NCI-H748 treated with DMSO at 0.1 percent for 48 hours (cell line): ENCODE measurements at regions not wholly inside any gene's neighbourhood (a gene's known extent, or its start where the extent isn't known, plus 50 kb on each side); places are given as distances from the start of the nearest gene placed in this dataset.

ENCODE experiments used
- DNase-seq: peaks from one replicate; lab custom pipeline; 2025; lab: John Stamatoyannopoulos, UW

- DNase-seq = no peak
Measured at GRCh38 chr5:106882035-106882434, 788.7 kb downstream of the EFNA5 start.

DNA sequence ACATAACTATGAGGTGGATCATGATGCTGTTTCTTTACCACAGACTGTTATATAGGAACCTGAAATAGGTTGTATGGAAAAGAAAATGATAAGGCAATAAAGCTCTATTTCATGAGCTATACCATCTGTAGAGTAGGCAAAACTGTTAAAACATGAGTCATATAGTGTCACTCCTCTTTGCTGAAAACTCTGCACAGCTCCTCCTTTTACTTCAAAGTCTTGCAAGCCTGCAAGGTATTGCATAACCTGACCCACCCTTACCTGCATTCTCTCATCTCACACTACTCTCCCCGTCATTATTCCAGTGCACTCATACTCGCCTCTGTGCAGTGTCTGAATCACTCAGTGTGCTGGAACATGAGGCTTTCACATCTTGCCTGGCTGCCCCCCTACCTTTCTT is 790.1 kb downstream of the EFNA5 start:
- no peak for DNase-seq

- no peak for DNase-seq
Measured at GRCh38 chr5:106877881-106878280, 792.9 kb downstream of the EFNA5 start.

DNA sequence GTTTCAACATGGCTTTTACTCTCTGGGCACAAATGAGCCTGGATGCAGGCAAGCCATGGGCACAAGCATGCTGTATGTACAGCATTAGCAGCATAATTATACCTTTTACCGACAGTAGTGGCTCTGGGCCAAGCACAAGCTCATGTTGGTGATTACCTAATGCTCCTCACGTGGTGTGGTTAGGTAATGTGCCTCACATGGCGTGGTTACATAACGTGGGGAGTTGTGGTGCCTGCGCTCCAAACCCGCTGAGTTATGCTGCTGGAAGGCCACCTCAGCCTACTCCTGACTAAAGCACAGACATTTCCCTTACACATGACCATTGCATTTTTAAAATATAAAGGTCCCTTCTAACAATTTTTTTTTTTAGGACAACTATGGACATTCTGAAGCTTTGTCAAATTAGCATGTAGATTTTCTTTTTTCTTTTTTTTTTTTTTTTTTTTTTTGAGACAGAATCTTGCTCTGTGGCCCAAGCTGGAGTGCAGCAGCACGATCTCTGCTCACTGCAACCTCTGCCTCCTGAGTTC is 794.0 kb downstream of the EFNA5 start:
- DNase-seq = no peak

- DNase-seq = no peak
Measured at GRCh38 chr5:106876298-106876622, 794.5 kb downstream of the EFNA5 start.

GRCh38 chr5:106875591-106876297 is 795.0 kb downstream of the EFNA5 start:
- no peak for DNase-seq

GRCh38 chr5:106874974-106875373 is 795.8 kb downstream of the EFNA5 start:
- DNase-seq = no peak

GRCh38 chr5:106874531-106874930 is 796.2 kb downstream of the EFNA5 start:
- no peak for DNase-seq

DNA sequence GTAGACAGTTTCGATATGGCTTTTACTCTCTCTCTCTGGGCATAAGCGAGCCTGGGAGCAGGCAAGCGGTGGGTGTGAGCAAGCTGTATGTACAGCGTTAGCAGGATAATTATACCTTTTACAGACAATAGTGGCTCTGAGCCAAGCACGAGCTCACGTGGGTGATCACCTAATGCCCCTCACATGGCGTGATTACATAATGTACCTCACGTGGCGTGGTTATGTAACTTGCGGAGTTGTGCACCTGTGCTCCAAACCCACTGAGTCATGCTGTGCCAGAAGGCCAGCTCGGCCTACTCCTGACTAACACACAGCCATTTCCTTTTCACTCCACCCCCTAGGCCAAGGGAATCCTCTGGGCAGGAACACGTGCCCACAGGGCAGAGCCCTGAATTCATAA is 797.2 kb downstream of the EFNA5 start:
- DNase-seq = peak; percentile 93

GRCh38 chr5:106865279-106865678 is 805.5 kb downstream of the EFNA5 start:
- no peak for DNase-seq

- peak; percentile 39 for DNase-seq
Measured at GRCh38 chr5:106862450-106863193, 808.1 kb downstream of the EFNA5 start.

DNA sequence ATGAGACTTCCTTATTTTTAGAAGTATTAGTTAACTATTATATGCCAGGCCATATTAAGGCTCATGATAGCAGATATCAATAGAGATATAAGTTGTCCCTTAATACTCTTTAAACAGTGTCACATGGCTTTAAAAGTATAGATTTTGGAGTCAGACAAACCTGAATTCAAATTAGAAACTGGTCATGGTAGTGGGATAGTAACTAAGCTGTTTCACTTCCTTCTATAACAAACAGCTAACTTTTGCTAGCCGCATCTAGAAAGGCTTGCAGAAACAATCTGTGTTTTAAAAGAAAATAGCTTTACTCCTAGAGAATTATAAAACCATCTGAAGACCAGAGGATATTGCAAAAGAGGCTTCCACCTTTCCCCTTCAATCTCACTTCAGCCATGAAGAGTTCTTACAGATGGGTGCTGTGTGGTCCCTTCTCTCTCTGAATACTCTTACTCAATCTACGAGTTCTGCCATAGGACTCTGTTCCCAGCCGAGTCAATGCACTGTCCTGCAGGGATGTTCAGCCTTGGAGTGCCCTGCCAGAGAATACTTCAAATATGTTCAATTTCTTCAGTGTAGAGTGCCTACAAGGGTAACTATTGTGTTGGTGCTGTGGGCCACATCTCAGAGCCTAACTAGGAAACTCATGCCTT is 810.2 kb downstream of the EFNA5 start:
- DNase-seq = no peak

- no peak for DNase-seq
Measured at GRCh38 chr5:106858616-106859015, 812.1 kb downstream of the EFNA5 start.

DNA sequence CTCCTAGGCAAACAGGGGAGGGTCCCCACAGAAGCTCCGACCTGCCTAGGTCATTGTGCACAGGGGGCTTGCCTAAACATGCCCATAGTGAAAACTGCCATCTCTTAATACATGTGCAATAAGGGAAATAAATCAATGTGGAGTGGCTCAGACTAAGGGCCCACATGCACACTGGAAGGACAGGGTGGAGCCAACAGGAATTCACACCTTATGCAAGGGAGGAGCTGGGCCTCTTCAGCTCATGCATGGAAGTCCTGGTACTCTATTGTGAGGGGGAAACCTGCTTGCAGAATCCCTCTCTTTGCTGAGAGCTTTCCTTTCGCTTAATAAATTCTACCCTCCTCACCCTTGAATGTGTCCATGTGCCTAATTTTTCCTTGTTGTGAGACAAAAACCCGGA is 815.8 kb downstream of the EFNA5 start:
- DNase-seq = no peak

DNA sequence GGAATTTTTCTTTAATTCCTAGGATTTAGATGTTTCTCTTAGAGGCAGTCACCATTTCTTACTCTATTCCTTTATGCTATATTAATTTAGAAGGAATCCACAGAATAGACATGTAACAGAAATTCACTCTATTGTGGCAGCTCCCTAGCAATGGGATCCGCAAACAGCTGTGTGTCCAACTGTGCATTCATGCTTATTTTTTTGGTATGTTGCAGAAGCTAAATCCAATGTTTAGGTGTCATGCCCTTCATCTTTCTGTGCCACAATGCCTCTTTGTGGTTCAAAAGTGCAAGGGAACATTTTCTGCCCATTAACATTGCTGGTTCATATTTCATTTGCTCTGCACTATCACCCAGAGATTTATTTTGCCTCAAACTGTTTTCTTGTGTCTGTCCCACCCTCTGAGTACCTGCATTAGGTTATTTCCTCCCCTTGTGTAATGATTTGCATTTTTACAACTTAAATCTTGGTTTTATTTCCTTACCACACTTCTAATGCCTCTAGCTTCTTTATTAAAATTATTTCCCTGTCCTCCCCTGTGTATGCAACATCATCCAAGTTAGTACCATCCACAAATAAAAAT is 816.5 kb downstream of the EFNA5 start:
- DNase-seq = no peak

- DNase-seq = no peak
Measured at GRCh38 chr5:106853266-106853665, 817.5 kb downstream of the EFNA5 start.

DNA sequence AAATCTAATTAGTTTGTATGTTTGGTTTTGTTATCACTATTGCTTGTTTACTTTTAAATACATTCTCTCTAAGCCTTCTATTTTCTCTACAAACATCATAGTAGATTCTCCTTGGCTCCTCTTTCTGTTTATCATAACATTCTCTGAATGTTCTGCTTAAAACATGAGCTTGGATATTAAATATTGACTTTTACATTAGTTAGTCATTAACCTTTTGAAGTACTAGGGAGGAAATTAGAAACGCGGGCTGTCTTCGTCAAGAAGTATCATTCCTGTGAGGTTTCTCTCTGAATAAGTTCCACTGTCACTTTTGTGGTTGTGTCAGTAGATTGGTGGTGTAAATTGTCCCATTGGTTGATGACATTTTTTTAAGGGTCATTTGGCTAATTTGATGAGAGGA is 821.5 kb downstream of the EFNA5 start:
- DNase-seq = peak; percentile 62

DNA sequence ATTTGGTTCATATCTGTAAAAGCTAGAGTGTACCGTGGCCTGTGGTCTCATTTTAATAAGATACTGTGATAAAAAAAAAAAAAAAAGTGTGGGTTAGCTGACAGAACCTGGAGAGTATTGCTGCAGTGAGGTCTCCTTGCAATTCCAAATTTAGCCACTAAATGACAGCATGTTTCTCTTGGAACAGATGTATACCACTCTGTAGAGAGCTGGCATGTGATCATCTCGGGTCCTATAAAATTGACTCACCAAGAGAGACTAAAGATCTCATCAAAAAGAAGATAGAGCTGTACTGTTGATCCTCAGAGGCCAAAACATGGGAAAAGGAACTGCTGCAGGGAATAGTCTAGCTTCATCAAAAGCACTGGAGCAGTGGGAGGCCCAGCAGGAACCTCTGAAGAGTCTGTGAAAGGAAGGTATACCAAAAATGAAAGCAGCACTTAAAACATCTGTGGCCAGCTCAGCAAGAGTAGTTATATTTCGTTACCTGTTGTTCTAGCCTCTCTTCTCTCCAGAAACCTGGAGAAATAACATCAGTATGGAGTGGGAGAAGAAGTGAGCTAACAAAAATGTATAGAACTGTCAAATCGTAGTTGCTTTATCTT is 826.8 kb downstream of the EFNA5 start:
- DNase-seq = no peak

DNA sequence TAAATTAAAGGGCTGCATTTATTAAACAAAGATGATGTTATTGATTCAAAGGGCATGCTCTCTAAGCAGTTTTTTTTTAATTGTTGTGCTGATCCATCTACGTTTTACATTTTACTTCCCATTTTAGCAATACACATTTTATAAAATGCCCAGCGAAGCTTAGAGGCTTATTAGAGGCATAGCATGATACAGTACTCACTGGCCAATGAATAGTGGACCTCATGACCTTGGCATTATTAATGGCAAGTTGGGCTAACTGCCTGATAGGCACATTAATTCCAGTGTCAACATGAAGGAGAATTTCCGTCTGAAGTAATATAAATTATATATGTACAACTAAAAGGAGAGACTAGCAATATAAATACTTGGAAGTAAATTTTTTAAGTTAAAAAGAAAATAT is 837.2 kb downstream of the EFNA5 start:
- peak; percentile 64 for DNase-seq

GRCh38 chr5:106827061-106827460 is 843.7 kb downstream of the EFNA5 start:
- no peak for DNase-seq

- DNase-seq = no peak
Measured at GRCh38 chr5:106825374-106825773, 845.4 kb downstream of the EFNA5 start.

- no peak for DNase-seq
Measured at GRCh38 chr5:106822851-106823250, 847.9 kb downstream of the EFNA5 start.
